Mesothelial cell of epicardium (in vitro differentiated cells): ENCODE measurements at regions not wholly inside any gene's neighbourhood (a gene's known extent, or its start where the extent isn't known, plus 50 kb on each side); places are given as distances from the start of the nearest gene placed in this dataset.

Source experiments
- DNase-seq, 2 experiments: peaks; one replicate each; pipeline ENCODE4 v3.0.0; 2021; ENCODE audit warnings: low spot score in 2 of 2; ENCODE audit not compliant: unreplicated experiment in 2 of 2
- H3K27ac Mint-ChIP-seq: 2 replicates; pipeline ENCODE4 v1.8.0; 2021; ENCODE audit warnings: mixed read lengths
- H3K27me3 Mint-ChIP-seq: 2 replicates; pipeline ENCODE4 v1.8.0; 2021; ENCODE audit warnings: low read depth, mixed read lengths
- H3K36me3 Mint-ChIP-seq: 2 replicates; pipeline ENCODE4 v1.8.0; 2021; ENCODE audit warnings: mixed read lengths
- H3K4me1 Mint-ChIP-seq: 2 replicates; pipeline ENCODE4 v1.8.0; 2021; ENCODE audit warnings: mixed read lengths
- H3K4me3 Mint-ChIP-seq: 2 replicates; pipeline ENCODE4 v1.8.0; 2021; ENCODE audit warnings: mild to moderate bottlenecking, moderate library complexity, mixed read lengths
- H3K9me3 Mint-ChIP-seq: 2 replicates; pipeline ENCODE4 v1.8.0; 2021; ENCODE audit warnings: mixed read lengths
- TF ChIP-seq, protein P1 (sequence below): fragments of 200-600 bp; sonication (generic); IDR thresholded peaks from one replicate; pipeline ENCODE4 v1.5.0; 2021; ENCODE audit warnings: antibody characterized with exemption; ENCODE audit not compliant: unreplicated experiment

DNA sequence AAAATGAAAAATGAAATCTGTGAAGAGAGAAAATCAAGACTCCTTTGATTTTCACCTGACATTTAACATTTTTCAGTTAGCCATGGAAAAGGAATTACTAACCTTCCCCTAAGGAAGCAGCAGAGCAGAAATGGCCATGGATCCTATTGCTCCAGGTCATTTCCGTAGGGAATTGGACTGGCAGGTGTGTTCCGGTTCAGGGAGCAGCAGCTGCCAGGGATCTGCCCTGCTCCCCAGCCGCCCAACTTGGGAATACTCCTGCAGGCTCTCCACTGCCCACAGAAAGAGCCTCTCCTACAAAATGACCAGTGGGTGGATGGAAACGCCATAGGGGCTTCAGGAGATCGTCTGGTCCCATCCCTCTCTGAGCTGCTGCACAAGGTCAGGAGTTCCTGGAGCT, 86.0 kb upstream of the MAPK4 start:
- TF ChIP-seq, protein P1, sequence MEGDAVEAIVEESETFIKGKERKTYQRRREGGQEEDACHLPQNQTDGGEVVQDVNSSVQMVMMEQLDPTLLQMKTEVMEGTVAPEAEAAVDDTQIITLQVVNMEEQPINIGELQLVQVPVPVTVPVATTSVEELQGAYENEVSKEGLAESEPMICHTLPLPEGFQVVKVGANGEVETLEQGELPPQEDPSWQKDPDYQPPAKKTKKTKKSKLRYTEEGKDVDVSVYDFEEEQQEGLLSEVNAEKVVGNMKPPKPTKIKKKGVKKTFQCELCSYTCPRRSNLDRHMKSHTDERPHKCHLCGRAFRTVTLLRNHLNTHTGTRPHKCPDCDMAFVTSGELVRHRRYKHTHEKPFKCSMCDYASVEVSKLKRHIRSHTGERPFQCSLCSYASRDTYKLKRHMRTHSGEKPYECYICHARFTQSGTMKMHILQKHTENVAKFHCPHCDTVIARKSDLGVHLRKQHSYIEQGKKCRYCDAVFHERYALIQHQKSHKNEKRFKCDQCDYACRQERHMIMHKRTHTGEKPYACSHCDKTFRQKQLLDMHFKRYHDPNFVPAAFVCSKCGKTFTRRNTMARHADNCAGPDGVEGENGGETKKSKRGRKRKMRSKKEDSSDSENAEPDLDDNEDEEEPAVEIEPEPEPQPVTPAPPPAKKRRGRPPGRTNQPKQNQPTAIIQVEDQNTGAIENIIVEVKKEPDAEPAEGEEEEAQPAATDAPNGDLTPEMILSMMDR, result no peak
- Mint-ChIP-seq H3K27ac (no peak overlapping the region), H3K27me3 (peaks cover 8% of the 10 kb centered on the region), H3K36me3 (no peaks in the 10 kb centered on the region), H3K9me3 (peaks cover 10% of the 10 kb centered on the region), H3K4me3 (no peak overlapping the region), H3K4me1 (peaks cover 4% of the 10 kb centered on the region)
- DNase-seq, result no peak

DNA sequence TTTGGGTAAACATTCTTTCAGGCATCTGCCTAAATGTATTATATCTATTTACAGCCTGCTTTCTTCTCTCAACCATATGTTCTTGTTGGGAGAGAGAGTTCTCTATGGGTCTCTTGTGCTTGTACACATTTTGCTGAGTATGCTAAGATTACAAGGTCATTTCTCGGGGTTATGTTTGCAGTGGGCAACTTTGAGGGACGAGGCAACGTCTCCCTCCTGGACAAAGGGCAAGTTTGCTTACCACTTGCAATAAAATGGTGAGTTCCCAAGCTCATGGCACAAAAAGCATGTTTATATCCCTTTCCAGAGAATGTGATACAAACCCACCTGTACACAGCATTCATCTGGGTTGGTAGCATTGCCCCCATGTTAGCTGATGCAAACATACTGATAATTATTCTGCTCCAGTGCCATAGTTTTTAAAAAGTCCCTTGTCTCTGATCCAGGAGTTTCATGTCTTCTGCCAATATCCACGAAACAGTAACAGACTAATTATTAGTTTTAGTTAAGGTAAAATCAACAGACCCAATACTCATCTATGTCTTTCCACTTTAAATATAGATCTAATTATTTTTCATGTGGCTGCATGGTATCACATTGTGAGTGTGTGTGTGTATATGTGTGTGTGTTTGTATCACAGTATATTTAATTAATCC, 84.2 kb upstream of the MAPK4 start:
- peaks cover 7% of the 10 kb centered on the region for H3K27me3 Mint-ChIP-seq
- no peak overlapping the region for H3K4me3 Mint-ChIP-seq
- no peak for DNase-seq
- H3K27ac Mint-ChIP-seq, result no peak overlapping the region
- TF ChIP-seq, protein P1, result no peak
- H3K9me3 Mint-ChIP-seq, result peaks cover 10% of the 10 kb centered on the region
- no peaks in the 10 kb centered on the region for H3K36me3 Mint-ChIP-seq
- H3K4me1 Mint-ChIP-seq, result peaks cover 4% of the 10 kb centered on the region

DNA sequence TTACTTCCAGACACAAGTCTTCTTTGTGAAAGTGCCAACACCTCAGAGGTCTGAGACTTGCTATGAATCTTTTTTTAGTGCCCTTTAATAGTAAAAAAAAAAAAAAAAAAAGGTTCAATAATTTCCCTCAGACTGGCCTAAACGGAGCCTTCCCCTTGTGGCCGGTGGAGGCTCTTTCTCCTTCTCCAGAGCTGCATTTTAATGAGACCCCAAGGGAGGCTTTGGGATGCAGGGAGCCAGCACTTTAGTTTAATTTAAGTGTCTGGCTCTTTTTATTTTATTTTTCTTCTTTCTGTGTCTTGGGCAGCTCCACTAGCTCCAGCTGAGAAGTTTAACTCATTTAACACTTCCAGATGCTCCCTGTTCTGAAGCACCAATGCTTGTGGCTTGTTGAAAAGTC, 67.8 kb upstream of the MAPK4 start:
- no peaks in the 10 kb centered on the region for H3K27me3 Mint-ChIP-seq
- peaks cover 19% of the 10 kb centered on the region for H3K9me3 Mint-ChIP-seq
- H3K4me1 Mint-ChIP-seq, result peaks cover 5% of the 10 kb centered on the region
- no peaks in the 10 kb centered on the region for H3K36me3 Mint-ChIP-seq
- H3K4me3 Mint-ChIP-seq, result no peak overlapping the region
- no peak for DNase-seq
- TF ChIP-seq, protein P1, result no peak
- H3K27ac Mint-ChIP-seq, result no peak overlapping the region

DNA sequence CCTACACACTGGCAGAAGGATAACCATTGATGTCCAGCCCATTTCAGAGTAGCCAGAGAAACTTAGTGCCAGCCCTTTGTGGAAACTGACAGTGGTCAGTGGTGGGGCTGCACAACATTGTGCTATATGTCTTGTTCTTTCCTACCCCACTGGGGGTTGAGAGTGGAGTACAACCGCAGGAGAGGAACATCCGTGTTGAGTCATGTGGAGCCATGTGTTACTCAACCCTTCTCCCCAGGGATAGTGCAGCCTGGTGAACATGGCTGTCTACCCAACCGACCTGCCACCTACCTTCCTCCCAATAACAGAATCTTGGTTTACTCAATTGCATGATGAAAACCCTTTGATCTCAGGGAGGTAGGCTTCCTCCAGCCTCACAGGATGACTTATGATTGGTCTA, 65.3 kb upstream of the MAPK4 start:
- H3K4me3 Mint-ChIP-seq, result no peak overlapping the region
- H3K4me1 Mint-ChIP-seq, result no peaks in the 10 kb centered on the region

DNA sequence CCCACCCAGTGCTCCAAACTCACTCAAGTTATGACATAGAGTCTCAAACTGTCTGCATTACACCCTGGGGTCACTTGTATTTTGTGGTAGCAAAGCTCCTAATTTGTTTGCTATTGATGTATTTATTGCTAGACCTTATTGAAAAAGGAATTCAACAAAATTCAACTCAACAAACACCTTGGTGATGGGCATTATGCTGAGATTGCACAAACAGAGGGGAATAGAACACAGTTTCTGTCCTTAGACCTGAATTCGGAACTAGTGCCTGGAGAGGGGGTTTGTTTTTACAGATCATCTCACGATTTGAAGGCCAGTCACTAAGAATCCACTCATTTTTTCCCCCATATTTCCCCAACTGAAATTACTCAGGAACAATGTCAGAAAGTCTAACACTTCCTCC, 53.5 kb upstream of the MAPK4 start:
- Mint-ChIP-seq H3K27ac (no peak overlapping the region), H3K36me3 (no peaks in the 10 kb centered on the region), H3K9me3 (peaks cover 19% of the 10 kb centered on the region), H3K4me1 (peaks cover 4% of the 10 kb centered on the region), H3K27me3 (no peaks in the 10 kb centered on the region), H3K4me3 (no peak overlapping the region)
- DNase-seq, result no peak
- TF ChIP-seq, protein P1, result no peak

More for the DNA sequence above, 65.3 kb upstream of the MAPK4 start:
- Mint-ChIP-seq H3K9me3 (peaks cover 19% of the 10 kb centered on the region), H3K27ac (no peak overlapping the region), H3K27me3 (no peaks in the 10 kb centered on the region), H3K36me3 (no peaks in the 10 kb centered on the region)
- no peak for DNase-seq
- TF ChIP-seq, protein P1, result no peak
